Left ventricle myocardium inferior (tissue), 1 donor: ENCODE measurements at regions not wholly inside any gene's neighbourhood (a gene's known extent, or its start where the extent isn't known, plus 50 kb on each side); places are given as distances from the start of the nearest gene placed in this dataset.

ENCODE experiments used
- DNase-seq: peaks from one replicate; pipeline ENCODE4 v3.0.0-alpha.2; 2020
- H3K27ac ChIP-seq: fragments of 200-600 bp; replicated peaks from 2 replicates; pipeline ENCODE4 v1.8.0; 2021
- H3K27me3 ChIP-seq: fragments of 200-600 bp; 2 replicates; pipeline ENCODE4 v1.8.0; 2021; ENCODE audit warnings: low read depth
- H3K36me3 ChIP-seq: fragments of 200-600 bp; 2 replicates; pipeline ENCODE4 v1.8.0; 2021
- H3K4me1 ChIP-seq: fragments of 200-600 bp; 2 replicates; pipeline ENCODE4 v1.8.0; 2021
- H3K4me3 ChIP-seq: fragments of 200-600 bp; 2 replicates; pipeline ENCODE4 v1.8.0; 2021; ENCODE audit warnings: mild to moderate bottlenecking, moderate library complexity
- H3K9me3 ChIP-seq: fragments of 200-600 bp; replicated peaks from 2 replicates; pipeline ENCODE4 v1.8.0; 2021
- intact Hi-C: fragments of 100-400 bp; cut with micrococcal nuclease; formaldehyde crosslinking; loops from one replicate; pipeline ENCODE4 v1.11.0; 2022
- TF ChIP-seq, protein P1 (sequence below): fragments of 200-600 bp; IDR thresholded peaks from 2 replicates; pipeline ENCODE4 v1.8.0; 2021; ENCODE audit warnings: antibody characterized with exemption, mild to moderate bottlenecking, borderline replicate concordance
- donor health status: DM: no; HTN: yes; CAD: no; lungs with severe emphysema.

DNA sequence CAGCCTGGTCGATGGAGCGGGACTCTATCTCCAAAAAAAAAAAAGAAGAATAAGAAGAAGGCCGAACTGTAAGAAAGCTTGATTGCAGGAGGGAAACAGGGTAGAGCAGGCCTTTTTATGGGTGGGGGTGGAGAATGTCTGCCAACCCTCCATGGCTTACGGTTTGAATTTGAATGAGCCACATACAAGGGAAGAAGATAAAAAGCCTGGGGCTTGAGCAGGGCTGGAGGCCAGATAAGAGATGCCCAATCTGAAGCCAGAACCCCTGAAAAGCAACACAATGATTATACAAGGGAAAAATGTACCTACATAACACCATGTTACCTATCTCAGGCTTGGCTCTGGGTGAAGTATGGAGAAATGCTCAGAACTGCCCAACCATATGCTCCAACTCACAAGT, 57.3 kb upstream of the TRIM2 start:
- no peak overlapping the region for H3K27ac ChIP-seq
- TF ChIP-seq, protein P1, sequence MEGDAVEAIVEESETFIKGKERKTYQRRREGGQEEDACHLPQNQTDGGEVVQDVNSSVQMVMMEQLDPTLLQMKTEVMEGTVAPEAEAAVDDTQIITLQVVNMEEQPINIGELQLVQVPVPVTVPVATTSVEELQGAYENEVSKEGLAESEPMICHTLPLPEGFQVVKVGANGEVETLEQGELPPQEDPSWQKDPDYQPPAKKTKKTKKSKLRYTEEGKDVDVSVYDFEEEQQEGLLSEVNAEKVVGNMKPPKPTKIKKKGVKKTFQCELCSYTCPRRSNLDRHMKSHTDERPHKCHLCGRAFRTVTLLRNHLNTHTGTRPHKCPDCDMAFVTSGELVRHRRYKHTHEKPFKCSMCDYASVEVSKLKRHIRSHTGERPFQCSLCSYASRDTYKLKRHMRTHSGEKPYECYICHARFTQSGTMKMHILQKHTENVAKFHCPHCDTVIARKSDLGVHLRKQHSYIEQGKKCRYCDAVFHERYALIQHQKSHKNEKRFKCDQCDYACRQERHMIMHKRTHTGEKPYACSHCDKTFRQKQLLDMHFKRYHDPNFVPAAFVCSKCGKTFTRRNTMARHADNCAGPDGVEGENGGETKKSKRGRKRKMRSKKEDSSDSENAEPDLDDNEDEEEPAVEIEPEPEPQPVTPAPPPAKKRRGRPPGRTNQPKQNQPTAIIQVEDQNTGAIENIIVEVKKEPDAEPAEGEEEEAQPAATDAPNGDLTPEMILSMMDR: no peak
- no peaks in the 10 kb centered on the region for H3K27me3 ChIP-seq
- intact Hi-C loops: loop anchor here (10.0 kb wide), 1 partner anchor 428 kb away; no protein-coding TSS in a partner anchor
- no peaks in the 10 kb centered on the region for H3K9me3 ChIP-seq
- peaks cover 13% of the 10 kb centered on the region for H3K4me1 ChIP-seq
- no peak overlapping the region for H3K4me3 ChIP-seq
- no peak for DNase-seq
- H3K36me3 ChIP-seq: no peaks in the 10 kb centered on the region

- H3K9me3 ChIP-seq: no peaks in the 10 kb centered on the region
- H3K4me3 ChIP-seq: no peak overlapping the region
- peaks cover 22% of the 10 kb centered on the region for H3K4me1 ChIP-seq
- intact Hi-C loops: loop anchor here (10.0 kb wide), 1 partner anchor 426 kb away; no protein-coding TSS in a partner anchor
- no peaks in the 10 kb centered on the region for H3K36me3 ChIP-seq
- TF ChIP-seq, protein P1: no peak
- H3K27ac ChIP-seq: no peak overlapping the region
- no peak for DNase-seq
- H3K27me3 ChIP-seq: peaks cover 4% of the 10 kb centered on the region
Measured at GRCh38 chr4:153148791-153149190, 55.5 kb upstream of the TRIM2 start.

GRCh38 chr4:153151535-153152455, 52.4 kb upstream of the TRIM2 start:
- TF ChIP-seq, protein P1: no peak
- Histone ChIP-seq H3K27me3 (peaks cover 30% of the 10 kb centered on the region), H3K9me3 (no peaks in the 10 kb centered on the region), H3K4me3 (peak overlapping the region; percentile 75), H3K27ac (no peak overlapping the region), H3K36me3 (no peaks in the 10 kb centered on the region), H3K4me1 (peaks cover 24% of the 10 kb centered on the region)
- intact Hi-C loops: no loop called here
- DNase-seq: no peak

GRCh38 chr4:153152501-153153338, 51.5 kb upstream of the TRIM2 start:
- peaks cover 24% of the 10 kb centered on the region for H3K4me1 ChIP-seq
- no peaks in the 10 kb centered on the region for H3K9me3 ChIP-seq
- H3K27me3 ChIP-seq: peaks cover 39% of the 10 kb centered on the region
- no peaks in the 10 kb centered on the region for H3K36me3 ChIP-seq
- H3K4me3 ChIP-seq: peak overlapping the region; percentile 75
- TF ChIP-seq, protein P1: no peak
- no peak overlapping the region for H3K27ac ChIP-seq
- peak; percentile 32 for DNase-seq
- intact Hi-C loops: no loop called here

DNA sequence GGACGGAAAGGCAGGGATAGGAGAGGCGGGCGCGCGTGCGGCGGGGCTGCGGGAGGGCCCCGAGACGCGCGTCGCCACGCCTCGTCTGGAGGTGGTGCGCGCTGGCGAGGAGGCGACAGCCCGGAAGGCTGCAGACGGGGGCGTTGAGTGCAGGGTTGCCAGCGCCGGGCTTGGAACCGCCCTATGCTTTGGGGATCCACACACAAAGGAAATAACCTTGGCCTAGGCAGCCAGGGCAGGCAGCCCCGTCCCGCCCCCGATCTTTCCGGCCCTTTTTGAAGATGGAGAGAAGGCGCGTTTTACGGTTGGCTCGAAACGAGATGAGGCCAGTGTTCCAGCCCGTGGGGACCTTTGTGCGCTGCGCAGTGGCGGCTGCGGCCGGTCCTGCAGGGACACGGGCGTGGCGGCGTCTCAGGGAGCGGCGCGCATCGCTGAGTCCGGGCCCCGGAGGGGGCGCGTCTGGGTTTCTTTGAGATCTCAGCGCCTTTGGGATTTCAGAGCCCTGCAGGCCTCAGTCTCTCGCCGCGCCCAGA, 50.8 kb upstream of the TRIM2 start:
- intact Hi-C loops: no loop called here
- peak; percentile 34 for DNase-seq
- Histone ChIP-seq H3K27ac (no peak overlapping the region), H3K36me3 (no peaks in the 10 kb centered on the region), H3K4me1 (peaks cover 24% of the 10 kb centered on the region), H3K27me3 (peaks cover 43% of the 10 kb centered on the region), H3K4me3 (peak overlapping the region; percentile 75), H3K9me3 (no peaks in the 10 kb centered on the region)
- TF ChIP-seq, protein P1: no peak
